GM18873 (cell line): ENCODE measurements at regions not wholly inside any gene's neighbourhood (a gene's known extent, or its start where the extent isn't known, plus 50 kb on each side); places are given as distances from the start of the nearest gene placed in this dataset.

Experiments used
- ATAC-seq: cut with Tn5 transposase; IDR thresholded peaks from one replicate; pipeline ENCODE4 v1.9.1; 2021; ENCODE audit warnings: mild to moderate bottlenecking, moderate library complexity, moderate number of reproducible peaks; ENCODE audit not compliant: unreplicated experiment, low FRiP score

GRCh38 chr3:189449084-189449483 lies 182.1 kb upstream of the TP63 start:
- ATAC-seq = no peak

- ATAC-seq = no peak
Measured at GRCh38 chr3:189455009-189455408, 176.2 kb upstream of the TP63 start.

- ATAC-seq = no peak
Measured at GRCh38 chr3:189455641-189456417, 175.4 kb upstream of the TP63 start.

- no peak for ATAC-seq
Measured at GRCh38 chr3:189457201-189457607, 174.0 kb upstream of the TP63 start.

GRCh38 chr3:189457631-189458412 lies 173.4 kb upstream of the TP63 start:
- no peak for ATAC-seq

- ATAC-seq = no peak
Measured at GRCh38 chr3:189458528-189458927, 172.7 kb upstream of the TP63 start.

- ATAC-seq = no peak
Measured at GRCh38 chr3:189459231-189459630, 172.0 kb upstream of the TP63 start.

- no peak for ATAC-seq
Measured at GRCh38 chr3:189460511-189460910, 170.7 kb upstream of the TP63 start.

- ATAC-seq = no peak
Measured at GRCh38 chr3:189464799-189465198, 166.4 kb upstream of the TP63 start.

- ATAC-seq = no peak
Measured at GRCh38 chr3:189466004-189466403, 165.2 kb upstream of the TP63 start.

- no peak for ATAC-seq
Measured at GRCh38 chr3:189467451-189467850, 163.7 kb upstream of the TP63 start.

GRCh38 chr3:189474944-189475343 lies 156.2 kb upstream of the TP63 start:
- no peak for ATAC-seq

GRCh38 chr3:189477614-189478013 lies 153.6 kb upstream of the TP63 start:
- no peak for ATAC-seq

GRCh38 chr3:189486556-189486955 lies 144.6 kb upstream of the TP63 start:
- no peak for ATAC-seq

GRCh38 chr3:189488241-189488767 lies 142.9 kb upstream of the TP63 start:
- ATAC-seq = no peak

GRCh38 chr3:189490337-189490736 lies 140.9 kb upstream of the TP63 start:
- ATAC-seq = no peak

GRCh38 chr3:189490749-189491148 lies 140.4 kb upstream of the TP63 start:
- ATAC-seq = no peak

- ATAC-seq = no peak
Measured at GRCh38 chr3:189491831-189492230, 139.4 kb upstream of the TP63 start.

GRCh38 chr3:189493271-189493670 lies 137.9 kb upstream of the TP63 start:
- ATAC-seq = no peak

- no peak for ATAC-seq
Measured at GRCh38 chr3:189494632-189495031, 136.6 kb upstream of the TP63 start.

GRCh38 chr3:189496375-189497138 lies 134.6 kb upstream of the TP63 start:
- no peak for ATAC-seq
